Limb (tissue), 2 donors: ENCODE measurements at regions not wholly inside any gene's neighbourhood (a gene's known extent, or its start where the extent isn't known, plus 50 kb on each side); places are given as distances from the start of the nearest gene placed in this dataset.
A peak's percentile ranks its signal among the peaks of the same experiment; 100 is the strongest.

Experiments used
- DNase-seq, 2 donors: peaks; one replicate each; pipeline ENCODE4 v3.0.0-alpha.2; 2016; ENCODE audit errors: extremely low spot score in 2 of 2

DNA sequence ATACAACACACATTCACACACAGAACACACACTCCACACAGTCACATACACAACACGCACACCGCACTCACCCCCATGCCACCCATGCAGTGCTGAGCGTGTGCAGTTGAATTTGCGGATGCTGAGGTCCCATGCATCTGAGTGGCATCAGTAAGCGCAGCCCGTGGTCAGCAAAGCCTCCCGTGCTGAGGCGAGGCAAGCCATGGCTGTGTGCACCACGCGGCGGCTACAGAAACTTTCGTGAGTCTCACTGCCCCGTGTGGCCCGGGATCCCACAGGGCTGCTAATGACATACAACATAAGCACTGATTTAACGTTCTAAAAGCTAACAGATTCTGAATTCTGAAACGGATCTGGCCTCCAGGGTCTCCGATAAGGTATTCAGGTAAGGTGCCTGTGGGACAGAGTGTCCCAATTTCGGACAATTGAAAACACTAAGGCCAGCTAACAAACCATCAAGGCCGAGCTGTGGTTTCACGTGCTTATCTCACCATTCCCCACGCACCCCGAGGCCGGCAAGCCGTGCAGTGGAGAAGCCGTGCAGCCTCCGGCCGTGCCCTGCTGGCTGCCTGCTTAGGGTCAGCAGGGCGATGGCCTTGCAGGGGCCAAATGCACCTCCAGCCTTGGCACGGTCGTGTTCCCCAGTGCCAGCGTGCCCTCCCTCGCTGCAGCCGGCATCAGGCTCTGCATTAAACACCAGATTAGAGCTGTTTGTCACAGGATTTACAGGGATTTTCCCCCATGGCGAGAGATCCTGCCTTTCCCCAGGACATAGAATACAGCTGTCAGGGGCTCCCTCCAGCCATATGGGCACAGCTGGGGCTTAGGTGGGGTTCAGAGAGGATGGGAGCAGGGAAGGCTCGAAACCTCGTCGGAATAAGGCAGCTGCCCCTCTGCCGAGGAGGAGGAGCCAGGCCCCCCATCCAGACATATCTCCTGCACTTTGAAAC, 191.7 kb downstream of the C16orf95 start:
- peak in 1 of 2 donors; percentile 45 for DNase-seq

DNA sequence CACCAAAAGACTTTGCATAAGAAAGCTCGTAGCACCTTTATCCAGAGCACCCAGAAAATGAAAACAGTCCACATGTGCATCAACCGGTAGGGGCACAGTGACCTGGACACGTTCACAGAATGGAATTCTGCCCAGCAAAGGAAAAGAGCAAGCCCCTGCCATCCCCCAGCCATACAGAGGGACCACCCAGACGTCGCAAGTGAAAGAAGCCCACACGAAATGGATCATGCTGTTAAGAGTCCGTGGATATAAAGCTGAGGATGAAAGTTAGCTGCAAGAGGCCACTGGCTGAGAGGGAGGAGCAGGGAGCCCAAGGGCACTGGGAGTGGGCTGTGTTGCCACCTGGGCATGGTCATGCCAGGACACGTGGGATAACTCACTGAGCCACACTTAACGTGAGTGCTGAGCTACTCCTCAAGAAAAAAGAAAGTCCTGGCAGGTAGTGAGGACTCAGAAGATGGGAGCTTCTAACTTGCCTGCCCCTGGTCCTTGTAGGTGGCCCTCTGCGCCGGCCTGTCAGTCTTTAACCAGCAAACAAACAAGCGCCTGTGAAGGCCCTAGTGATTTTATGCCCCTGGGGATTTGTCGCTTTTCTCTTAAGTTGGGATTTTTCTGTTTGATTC, 190.7 kb downstream of the C16orf95 start:
- no peak for DNase-seq

GRCh38 chr16:87127061-87127765, 190.0 kb downstream of the C16orf95 start:
- peak; percentile 77 to 80 for DNase-seq

- no peak for DNase-seq
Measured at GRCh38 chr16:87127766-87128147, 189.4 kb downstream of the C16orf95 start.

DNA sequence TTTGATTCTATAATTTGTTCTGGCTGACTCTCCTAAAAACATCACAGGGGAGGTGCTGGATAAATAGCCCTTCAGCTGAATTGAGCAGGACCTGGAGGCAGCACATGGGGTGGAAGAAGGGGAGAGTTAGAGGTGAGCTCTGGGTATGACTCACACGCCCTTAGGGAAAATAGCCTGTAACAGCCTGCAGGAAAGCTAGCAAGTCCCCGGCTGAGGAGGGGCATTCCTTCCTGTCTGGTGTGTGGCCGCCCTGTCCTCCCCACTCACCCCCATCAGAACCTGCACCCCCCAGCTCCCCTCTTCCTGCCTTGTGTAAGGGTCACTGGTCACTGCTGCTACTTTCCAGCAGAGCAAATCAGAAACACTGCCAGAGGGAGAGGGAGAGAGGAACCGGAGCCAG, 187.4 kb downstream of the C16orf95 start:
- peak in 1 of 2 donors; percentile 34 for DNase-seq

DNA sequence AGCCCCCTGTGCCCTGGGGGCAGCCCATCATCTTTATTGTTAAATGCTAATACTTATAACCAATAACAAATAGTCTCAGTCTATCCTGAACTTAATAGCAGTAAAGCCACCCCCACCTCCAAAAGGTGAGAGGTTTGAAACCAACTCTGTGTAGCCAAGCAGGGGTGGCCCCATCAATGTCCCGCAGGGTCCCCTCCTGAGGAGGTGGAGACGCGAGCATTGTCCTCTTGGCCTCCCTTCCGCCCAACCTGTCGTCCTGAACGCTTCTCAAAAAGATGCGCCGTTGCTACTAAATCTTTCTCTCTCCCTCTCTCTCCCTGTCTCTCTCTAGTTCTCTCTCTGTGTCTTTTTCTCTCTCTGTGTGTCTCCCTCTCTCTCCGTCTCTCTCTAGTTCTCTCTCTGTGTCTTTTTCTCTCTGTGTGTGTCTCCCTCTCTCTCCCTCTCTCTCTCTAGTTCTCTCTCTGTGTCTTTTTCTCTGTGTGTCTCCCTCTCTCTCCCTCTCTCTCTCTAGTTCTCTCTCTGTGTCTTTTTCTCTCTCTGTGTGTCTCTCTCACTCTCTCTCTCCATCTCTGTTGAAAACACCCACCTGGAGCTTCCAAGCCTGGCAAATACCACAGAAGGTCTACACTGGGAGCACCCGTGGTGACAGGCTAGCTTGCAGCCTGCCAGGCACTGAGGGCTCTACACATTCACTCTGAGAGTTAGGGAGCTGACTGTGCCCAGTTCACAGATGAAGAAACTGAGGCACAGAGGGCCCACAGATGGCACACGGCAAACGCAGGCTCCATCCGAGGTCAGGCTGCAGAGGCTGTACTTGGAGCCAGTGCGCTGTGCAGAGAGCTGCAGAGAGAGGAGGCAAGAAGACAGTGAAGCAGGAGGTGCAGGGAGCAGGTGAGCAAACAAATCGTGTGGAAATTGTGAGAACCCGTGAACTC, 185.9 kb downstream of the C16orf95 start:
- no peak for DNase-seq

DNA sequence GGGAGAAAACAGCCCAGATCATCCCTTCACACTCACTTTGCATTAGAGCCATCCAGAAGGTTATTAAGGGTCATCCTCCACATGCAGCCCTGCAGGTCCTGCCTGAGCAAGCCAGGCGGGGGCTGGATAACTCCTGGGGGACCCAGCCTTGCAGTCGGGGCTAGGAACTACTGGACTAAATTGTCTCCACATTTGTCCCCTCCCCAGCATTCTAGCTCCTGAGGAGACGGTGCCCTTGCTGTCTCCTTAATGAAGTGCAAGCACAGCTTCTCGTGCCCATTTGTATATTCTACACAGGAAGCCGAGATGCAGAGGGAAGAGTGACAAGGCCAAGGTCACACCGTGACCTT, 185.2 kb downstream of the C16orf95 start:
- no peak for DNase-seq

DNA sequence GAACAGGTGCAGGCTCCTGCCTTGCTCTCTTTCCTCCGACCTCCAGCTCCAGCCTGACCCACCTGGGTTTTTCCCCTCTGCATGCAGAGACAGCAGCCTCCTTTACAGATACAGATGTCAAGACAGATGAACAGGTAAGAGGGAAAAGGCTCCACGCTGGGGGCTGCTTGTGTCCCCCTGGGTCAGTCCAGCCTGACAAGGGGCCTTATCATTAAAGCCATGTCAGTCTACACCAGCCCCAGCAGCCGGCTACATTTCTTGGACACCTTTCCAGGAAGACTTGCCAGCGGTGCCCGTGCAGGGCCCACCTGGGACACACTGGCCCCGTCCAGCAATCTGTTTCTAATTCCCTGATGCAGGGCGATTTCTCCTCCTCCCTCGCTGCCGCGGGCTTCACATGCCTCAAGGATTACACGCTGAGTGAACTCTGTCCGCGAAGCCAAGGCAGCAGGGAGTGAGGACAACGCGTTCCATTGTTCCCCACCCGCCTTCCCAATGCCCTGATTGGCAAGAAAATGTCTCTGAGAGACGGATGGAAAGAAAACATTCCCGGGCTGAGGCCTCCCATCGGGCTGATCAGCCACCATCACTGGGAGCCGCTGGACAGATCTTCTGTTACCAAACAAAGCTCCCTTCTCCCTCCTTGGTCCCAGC, 184.7 kb downstream of the C16orf95 start:
- peak; percentile 45 to 60 for DNase-seq

- DNase-seq, result no peak
Measured at GRCh38 chr16:87133112-87133850, 183.9 kb downstream of the C16orf95 start.

GRCh38 chr16:87133966-87134627, 183.1 kb downstream of the C16orf95 start:
- no peak for DNase-seq

- DNase-seq, result no peak
Measured at GRCh38 chr16:87134628-87134995, 182.6 kb downstream of the C16orf95 start.

GRCh38 chr16:87135246-87136030, 181.8 kb downstream of the C16orf95 start:
- no peak for DNase-seq

- DNase-seq, result no peak
Measured at GRCh38 chr16:87138316-87138715, 178.9 kb downstream of the C16orf95 start.

DNA sequence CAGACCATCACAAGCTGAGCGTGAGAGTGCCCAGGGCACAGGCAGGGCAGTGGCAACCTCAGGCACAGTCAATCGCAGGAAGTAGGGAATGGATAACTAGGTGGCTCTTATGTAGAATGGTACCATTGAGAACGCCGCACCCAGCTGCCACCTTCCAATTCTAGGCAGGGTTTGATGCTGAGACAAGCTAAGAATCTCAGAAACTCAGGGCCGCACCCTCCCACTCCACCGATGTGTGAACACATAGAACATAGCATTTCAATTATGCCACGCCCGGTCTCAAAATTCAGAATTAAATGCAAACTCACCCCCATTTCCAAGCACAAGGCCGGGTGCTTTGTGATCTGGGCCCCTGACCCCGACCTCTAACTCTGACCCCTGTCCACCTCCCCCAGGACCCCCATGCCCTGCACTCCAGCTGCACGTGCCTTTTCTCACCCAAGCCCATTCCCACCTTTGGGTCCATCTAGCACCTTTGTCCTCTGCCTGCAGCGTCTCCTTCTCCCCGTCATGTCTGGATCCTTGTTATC, 178.4 kb downstream of the C16orf95 start:
- DNase-seq, result no peak

DNA sequence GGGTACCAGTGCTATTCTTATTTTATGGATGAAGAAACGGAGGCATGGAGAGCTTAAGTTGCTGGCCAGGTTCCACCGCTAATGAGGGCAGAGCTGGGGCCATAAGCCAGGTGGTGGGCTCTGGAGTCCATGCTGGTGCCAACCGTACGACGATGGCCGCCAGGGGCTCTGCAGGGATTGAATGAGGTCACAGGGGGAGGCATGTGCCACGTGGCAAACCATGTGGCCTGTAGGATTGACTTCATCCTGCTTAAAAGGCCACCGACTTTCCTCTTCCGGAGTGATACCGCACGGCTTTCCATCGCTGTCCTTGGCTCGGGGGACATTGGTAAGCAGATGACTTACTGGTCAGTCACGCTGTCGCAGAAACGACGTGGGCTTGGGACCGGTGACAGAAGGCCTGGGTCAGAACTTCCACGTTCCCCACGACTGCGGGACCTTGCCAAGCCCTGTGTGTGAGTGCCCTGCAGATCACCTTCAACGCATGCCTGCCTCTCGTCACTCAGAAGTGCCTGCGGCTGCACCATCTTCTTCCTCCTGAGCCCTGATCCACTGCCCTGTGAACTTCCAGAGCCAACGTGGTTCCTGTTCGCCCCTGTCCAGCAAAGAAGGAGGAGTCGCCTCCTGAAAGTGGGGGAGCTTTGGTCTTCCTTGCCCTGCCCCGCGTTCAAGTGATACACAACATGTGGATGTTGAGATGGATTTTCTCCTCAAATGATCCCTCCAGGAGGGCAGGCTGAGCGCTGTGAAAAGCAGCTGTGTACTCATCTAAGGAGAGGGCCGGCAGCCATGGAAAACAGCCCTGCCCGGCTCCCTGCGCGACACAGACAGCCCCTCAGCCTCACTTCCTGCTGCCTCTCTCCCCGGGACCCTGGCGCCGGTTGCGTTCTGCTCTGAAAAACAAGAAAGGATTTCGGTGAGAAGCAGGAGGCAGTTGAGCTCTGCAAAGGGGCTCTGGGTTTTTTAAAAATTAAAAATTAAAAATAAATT, 176.7 kb downstream of the C16orf95 start:
- DNase-seq, result peak in 1 of 2 donors; percentile 42

DNA sequence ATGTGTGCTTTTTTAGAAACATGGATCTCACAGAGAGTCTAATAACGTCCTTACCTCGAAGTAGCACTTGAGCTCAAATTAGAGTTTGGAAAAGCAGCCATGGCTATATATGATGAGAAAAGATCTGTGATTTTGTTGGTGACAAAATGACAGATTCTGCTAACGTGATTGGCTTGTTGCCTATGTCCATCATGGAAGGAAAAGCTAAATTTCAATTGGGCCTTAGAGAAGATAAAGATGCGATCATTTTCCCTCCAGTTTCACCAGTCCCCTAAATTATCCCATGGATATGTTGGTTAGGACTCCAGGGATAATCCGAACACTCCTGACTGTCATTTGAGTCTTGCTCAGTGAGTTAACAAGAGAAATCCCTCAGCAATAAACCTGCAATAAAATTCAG, 175.8 kb downstream of the C16orf95 start:
- no peak for DNase-seq

- DNase-seq, result peak in 1 of 2 donors; percentile 36
Measured at GRCh38 chr16:87143661-87144121, 173.5 kb downstream of the C16orf95 start.
